IPS-18c (cell line): ENCODE measurements at regions not wholly inside any gene's neighbourhood (a gene's known extent, or its start where the extent isn't known, plus 50 kb on each side); places are given as distances from the start of the nearest gene placed in this dataset.

Experiments
- H3K4me3 ChIP-seq: 2 replicates; pipeline ENCODE4 v1.7.0; 2013; ENCODE audit warnings: low read depth, mild to moderate bottlenecking, low read length, moderate library complexity; ENCODE audit not compliant: insufficient read depth
- H3K9me3 ChIP-seq: one replicate; pipeline ENCODE4 v1.6.1; 2013; ENCODE audit warnings: mild to moderate bottlenecking, low read length, moderate library complexity; ENCODE audit not compliant: control insufficient read depth, insufficient read depth

- no peak overlapping the region for H3K4me3 ChIP-seq
- H3K9me3 ChIP-seq = no peaks in the 10 kb centered on the region
Observed at GRCh38 chr19:30667227-30667626, 295.0 kb downstream of the ZNF536 start.

GRCh38 chr19:30666301-30666803, 294.2 kb downstream of the ZNF536 start:
- Histone ChIP-seq H3K9me3 (no peaks in the 10 kb centered on the region), H3K4me3 (no peak overlapping the region)

GRCh38 chr19:30665449-30665848, 293.3 kb downstream of the ZNF536 start:
- Histone ChIP-seq H3K4me3 (no peak overlapping the region), H3K9me3 (no peaks in the 10 kb centered on the region)

- no peak overlapping the region for H3K4me3 ChIP-seq
- H3K9me3 ChIP-seq = no peaks in the 10 kb centered on the region
Observed at GRCh38 chr19:30663611-30664174, 291.5 kb downstream of the ZNF536 start.

GRCh38 chr19:30662211-30662861, 290.2 kb downstream of the ZNF536 start:
- Histone ChIP-seq H3K4me3 (no peak overlapping the region), H3K9me3 (no peaks in the 10 kb centered on the region)

- Histone ChIP-seq H3K9me3 (no peaks in the 10 kb centered on the region), H3K4me3 (no peak overlapping the region)
Observed at GRCh38 chr19:30659638-30660037, 287.5 kb downstream of the ZNF536 start.

- no peaks in the 10 kb centered on the region for H3K9me3 ChIP-seq
- no peak overlapping the region for H3K4me3 ChIP-seq
Observed at GRCh38 chr19:30656520-30657100, 284.4 kb downstream of the ZNF536 start.

- Histone ChIP-seq H3K9me3 (no peaks in the 10 kb centered on the region), H3K4me3 (no peak overlapping the region)
Observed at GRCh38 chr19:30653646-30654386, 281.6 kb downstream of the ZNF536 start.

GRCh38 chr19:30652751-30653150, 280.6 kb downstream of the ZNF536 start:
- no peak overlapping the region for H3K4me3 ChIP-seq
- no peaks in the 10 kb centered on the region for H3K9me3 ChIP-seq

- H3K9me3 ChIP-seq = no peaks in the 10 kb centered on the region
- no peak overlapping the region for H3K4me3 ChIP-seq
Observed at GRCh38 chr19:30651691-30652090, 279.5 kb downstream of the ZNF536 start.

GRCh38 chr19:30651066-30651465, 278.9 kb downstream of the ZNF536 start:
- no peak overlapping the region for H3K4me3 ChIP-seq
- no peaks in the 10 kb centered on the region for H3K9me3 ChIP-seq

GRCh38 chr19:30649934-30650614, 277.9 kb downstream of the ZNF536 start:
- H3K4me3 ChIP-seq = no peak overlapping the region
- no peaks in the 10 kb centered on the region for H3K9me3 ChIP-seq

GRCh38 chr19:30648866-30649862, 277.0 kb downstream of the ZNF536 start:
- Histone ChIP-seq H3K9me3 (no peaks in the 10 kb centered on the region), H3K4me3 (no peak overlapping the region)

GRCh38 chr19:30647891-30648720, 275.9 kb downstream of the ZNF536 start:
- Histone ChIP-seq H3K9me3 (no peaks in the 10 kb centered on the region), H3K4me3 (no peak overlapping the region)

- Histone ChIP-seq H3K4me3 (no peak overlapping the region), H3K9me3 (no peaks in the 10 kb centered on the region)
Observed at GRCh38 chr19:30646806-30647205, 274.6 kb downstream of the ZNF536 start.
